ENCODE measurements at regions not wholly inside any gene's neighbourhood (a gene's known extent, or its start where the extent isn't known, plus 50 kb on each side); places are given as distances from the start of the nearest gene placed in this dataset.

GRCh38 chr10:4696186-4696585 is 129.8 kb upstream of the AKR1E2 start:
- TF ChIP-seq, protein P1, sequence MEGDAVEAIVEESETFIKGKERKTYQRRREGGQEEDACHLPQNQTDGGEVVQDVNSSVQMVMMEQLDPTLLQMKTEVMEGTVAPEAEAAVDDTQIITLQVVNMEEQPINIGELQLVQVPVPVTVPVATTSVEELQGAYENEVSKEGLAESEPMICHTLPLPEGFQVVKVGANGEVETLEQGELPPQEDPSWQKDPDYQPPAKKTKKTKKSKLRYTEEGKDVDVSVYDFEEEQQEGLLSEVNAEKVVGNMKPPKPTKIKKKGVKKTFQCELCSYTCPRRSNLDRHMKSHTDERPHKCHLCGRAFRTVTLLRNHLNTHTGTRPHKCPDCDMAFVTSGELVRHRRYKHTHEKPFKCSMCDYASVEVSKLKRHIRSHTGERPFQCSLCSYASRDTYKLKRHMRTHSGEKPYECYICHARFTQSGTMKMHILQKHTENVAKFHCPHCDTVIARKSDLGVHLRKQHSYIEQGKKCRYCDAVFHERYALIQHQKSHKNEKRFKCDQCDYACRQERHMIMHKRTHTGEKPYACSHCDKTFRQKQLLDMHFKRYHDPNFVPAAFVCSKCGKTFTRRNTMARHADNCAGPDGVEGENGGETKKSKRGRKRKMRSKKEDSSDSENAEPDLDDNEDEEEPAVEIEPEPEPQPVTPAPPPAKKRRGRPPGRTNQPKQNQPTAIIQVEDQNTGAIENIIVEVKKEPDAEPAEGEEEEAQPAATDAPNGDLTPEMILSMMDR (IDR thresholded peaks at IDR 0.05), result no peak
- TF ChIP-seq POLR2AphosphoS5 (IDR thresholded peaks at IDR 0.05) (no peak), POLR2A (IDR thresholded peaks at IDR 0.05) (no peak), EP300 (IDR thresholded peaks at IDR 0.05; ENCODE audit: low read depth) (no peak)
